ENCODE measurements at regions not wholly inside any gene's neighbourhood (a gene's known extent, or its start where the extent isn't known, plus 50 kb on each side); places are given as distances from the start of the nearest gene placed in this dataset.
"Not testable (repeated sequence)": the region's sequence is repeated elsewhere in the genome, so short reads cannot be mapped to it uniquely, and the experiment has no call there.

- POLR2A ChIA-PET: no interaction called here
- CTCF ChIA-PET: no interaction called here
These were observed 80.8 kb upstream of the ACSL1 start for GRCh38 chr4:184906480-184907097.

DNA sequence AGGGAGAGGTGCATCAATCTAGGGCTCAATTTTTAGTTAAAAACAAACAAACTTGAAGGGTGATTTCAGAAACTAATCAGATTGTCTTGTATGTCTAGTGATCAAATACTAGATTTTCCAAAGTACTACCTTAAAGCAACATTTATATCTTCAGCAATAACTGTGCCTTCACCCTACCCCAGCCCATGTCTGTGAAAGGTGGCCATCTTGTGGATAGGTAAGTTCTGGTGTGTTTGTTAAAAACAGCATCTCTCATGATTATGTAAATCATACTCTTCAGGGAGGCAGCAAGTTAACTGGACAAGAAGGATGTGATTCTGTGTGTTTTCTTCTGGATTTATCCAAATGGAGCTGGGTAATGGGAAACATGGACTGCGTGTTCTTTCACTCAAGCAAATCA lies 81.4 kb upstream of the ACSL1 start:
- CTCF ChIA-PET: no interaction called here
- POLR2A ChIA-PET: no interaction called here

DNA sequence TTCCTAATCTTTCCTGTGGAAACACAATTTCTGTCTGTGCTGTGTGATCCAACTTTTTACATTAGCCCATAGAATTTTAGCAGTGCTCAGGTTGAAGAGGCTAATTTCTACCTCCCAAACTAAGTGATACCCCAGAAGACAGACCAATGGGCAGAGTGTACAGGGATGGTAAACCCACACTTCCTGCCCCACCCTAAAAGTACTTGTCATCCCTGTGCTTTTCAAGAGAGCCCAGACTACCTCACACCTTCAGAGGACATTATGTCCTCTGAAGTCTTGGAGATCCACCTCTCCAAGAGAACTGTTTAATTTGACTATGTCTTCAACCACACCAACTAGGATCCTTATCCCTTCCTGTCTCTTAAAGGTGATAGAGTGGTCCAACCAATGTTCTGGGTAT lies 82.0 kb upstream of the ACSL1 start:
- CTCF ChIA-PET: no interaction called here
- POLR2A ChIA-PET: no interaction called here

DNA sequence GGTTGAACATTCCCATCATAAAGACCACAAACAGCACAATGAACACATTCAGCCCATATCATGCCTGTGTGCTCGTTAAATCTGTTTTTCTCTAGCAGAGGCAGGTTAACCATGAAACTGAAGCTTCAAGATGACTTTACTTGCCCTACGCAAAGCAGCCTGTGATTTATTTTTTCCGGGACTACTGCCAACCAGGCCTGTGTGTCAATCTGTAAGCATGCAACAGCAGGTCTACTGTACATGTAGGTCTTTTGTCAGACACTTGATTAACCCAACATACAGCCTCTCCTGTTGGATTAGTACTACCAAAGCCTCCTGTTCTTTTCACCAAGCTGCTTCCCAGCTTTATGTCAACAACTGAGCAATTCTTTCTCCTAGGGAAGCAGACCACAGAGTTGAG lies 85.5 kb upstream of the ACSL1 start:
- ChIA-PET CTCF (no interaction called here), POLR2A (no interaction called here)

DNA sequence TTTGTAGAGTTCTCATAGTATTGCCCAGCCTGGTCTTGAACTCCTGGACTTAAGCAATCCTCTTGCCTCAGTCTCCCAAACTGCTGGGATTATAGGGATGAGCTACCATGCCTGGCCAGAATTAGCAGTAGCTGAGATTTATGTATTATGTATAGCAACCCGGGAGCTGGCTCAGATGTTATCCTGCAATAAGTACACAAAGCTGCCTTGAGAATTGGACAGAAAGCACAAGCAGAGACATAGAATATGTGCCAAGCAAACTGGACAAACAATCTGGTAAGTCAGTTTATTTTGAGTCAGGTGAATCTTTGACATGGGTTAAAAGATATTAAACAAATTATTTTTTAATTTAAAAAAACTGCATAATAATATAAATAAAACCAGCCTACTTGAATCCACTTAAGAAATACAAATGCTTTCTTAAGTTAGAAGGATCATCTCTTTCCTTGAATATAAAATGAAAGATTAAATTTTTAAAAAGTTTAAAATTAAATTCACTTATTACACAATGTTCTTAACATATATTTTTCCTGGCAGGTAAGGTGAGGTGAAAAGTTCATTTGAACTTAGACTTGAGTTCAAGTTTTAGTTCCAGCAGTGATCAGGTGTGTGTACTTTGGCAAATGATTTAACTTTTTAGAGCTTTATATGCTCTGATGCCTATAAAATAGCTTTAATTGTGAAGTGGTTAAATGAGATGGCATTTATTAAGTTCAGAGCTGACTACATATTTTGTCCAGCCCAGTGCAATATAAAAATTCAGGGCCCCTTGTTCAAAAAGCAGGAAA lies 87.8 kb upstream of the ACSL1 start:
- POLR2A ChIA-PET: no interaction called here
- CTCF ChIA-PET: no interaction called here

DNA sequence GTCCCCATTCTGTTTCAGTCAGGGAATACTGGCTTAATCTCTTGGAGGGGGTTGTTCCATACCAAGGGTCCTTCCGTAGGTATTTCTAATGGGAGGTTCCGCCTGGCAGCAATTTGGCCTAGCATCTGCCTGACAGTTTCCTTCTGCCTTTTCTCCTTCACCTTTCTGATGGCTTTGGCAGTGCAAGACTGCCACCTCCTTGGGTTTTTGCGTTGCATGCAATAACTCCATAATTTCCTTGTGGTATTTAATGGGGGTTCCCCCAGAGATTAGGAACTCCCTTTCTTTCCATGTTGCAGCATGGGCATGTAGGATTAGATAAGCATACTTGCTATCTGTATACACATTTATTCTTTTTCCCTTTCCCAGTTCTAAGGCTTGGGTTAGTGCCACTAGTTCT lies 93.0 kb upstream of the ACSL1 start:
- CTCF ChIA-PET, POLR2A ChIA-PET: not testable (repeated sequence)

DNA sequence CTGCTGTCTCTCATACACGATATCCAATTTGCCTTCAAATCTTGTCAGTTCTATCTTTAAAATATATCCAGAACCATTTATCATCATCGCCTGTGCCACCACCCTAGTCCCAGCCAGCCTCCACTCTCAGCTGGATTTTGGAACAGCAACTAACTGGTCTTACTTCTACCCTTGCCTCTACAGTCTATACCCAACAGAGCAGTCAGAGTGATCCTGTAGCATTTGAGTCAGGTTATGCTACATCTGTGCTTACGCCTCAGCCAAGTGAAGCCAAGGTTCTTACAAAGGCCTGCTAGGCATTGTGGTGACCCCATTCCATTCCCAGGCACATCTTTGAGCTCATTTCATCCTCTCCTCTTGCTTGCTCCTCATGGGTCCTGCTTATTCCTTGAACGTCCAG lies 95.7 kb upstream of the ACSL1 start:
- POLR2A ChIA-PET: no interaction called here
- CTCF ChIA-PET: no interaction called here

DNA sequence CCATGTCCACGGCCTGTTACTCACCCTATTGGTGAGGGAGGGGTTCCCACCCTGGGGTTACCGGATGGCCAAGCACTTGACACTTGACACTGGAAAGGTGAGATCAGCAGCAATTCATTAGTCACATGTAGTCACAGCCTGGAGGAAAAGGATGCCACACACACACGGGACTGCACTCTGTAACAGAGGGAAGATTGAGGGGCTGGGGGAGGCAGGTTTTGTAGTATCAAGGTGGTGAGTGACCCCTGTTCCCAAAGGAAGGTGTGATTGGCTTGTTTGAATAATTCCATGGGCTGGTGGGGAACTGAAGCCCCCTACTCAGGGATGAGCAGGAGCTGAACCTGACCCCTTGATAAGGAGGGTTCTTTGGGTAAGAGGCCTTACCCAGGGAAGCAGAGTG lies 96.0 kb upstream of the HELT start:
- CTCF ChIA-PET: no interaction called here
- POLR2A ChIA-PET: no interaction called here

- ChIA-PET CTCF (no interaction called here), POLR2A (no interaction called here)
These were observed 93.8 kb upstream of the HELT start for GRCh38 chr4:184924516-184924915.

- CTCF ChIA-PET: no interaction called here
These were observed 88.8 kb upstream of the HELT start for GRCh38 chr4:184929476-184929875.

GRCh38 chr4:184930026-184930425 lies 88.3 kb upstream of the HELT start:
- CTCF ChIA-PET: no interaction called here
- POLR2A ChIA-PET: no interaction called here

More at GRCh38 chr4:184929476-184929875, 88.8 kb upstream of the HELT start:
- POLR2A ChIA-PET: no interaction called here

DNA sequence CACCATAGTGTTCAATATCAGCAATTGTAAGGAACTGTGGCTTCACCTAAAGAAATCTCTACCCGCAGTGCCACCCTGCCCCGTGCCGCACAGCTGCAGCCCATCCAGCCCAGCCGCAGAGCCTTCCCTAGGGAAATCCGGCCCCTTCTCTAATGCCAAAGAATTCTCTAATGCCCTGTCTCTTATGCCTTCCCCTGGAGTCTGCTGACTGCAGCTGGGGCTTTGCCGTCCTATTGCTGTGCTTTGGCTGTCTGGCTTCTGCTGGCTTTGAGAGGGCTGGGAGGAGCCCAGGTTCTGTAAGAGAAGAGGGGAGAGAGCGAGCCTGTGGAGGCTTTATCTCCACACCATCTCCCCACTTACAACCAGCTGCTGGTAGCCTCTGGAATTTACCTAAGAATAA lies 85.9 kb upstream of the HELT start:
- ChIA-PET CTCF (interaction anchor here (1.6 kb wide), 1 partner anchor 146 kb away, joined by 4 read pairs; no protein-coding TSS in a partner anchor), POLR2A (no interaction called here)

- ChIA-PET CTCF (no interaction called here), POLR2A (no interaction called here)
These were observed 85.0 kb upstream of the HELT start for GRCh38 chr4:184933311-184933710.

DNA sequence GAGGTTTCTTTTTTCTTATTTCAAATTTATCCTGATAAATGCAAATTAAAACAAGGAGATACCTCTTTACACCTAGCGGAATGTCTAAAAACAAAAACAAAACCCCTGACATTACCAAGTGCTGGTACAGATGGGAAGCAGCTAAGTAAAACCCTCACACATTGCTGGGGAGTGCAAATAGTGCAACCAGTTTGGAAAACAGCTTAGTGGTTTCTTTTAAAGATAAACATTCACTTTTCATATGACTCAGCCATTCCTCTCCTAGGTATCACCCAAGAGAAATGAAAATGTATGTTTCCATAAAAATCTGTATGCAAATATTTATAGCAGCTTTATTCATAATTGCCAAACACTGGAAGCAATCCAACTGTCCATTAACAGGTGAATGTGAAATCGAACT lies 84.1 kb upstream of the HELT start:
- ChIA-PET CTCF (no interaction called here), POLR2A (no interaction called here)

GRCh38 chr4:184934961-184935360 lies 83.3 kb upstream of the HELT start:
- CTCF ChIA-PET: no interaction called here
- POLR2A ChIA-PET: no interaction called here

DNA sequence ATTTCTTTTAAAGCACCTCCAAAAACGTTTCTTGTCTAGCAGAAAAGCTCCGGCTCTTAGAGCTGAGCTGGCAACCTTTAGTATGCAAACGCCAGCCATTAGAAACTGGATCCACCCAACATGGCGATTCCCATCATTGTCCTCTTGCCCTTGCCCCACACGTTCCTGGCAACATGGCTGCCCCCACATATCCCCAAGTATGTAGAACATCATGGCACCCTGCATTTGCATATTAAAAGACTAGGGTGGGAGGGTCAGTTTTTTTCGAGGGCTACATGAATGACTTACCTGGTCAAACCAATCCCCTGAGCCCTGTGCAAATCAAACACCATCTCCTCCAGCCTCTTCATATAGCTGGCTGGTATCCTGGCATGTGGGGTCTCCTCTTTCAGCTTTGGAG lies 82.2 kb upstream of the HELT start:
- ChIA-PET POLR2A (no interaction called here), CTCF (no interaction called here)

DNA sequence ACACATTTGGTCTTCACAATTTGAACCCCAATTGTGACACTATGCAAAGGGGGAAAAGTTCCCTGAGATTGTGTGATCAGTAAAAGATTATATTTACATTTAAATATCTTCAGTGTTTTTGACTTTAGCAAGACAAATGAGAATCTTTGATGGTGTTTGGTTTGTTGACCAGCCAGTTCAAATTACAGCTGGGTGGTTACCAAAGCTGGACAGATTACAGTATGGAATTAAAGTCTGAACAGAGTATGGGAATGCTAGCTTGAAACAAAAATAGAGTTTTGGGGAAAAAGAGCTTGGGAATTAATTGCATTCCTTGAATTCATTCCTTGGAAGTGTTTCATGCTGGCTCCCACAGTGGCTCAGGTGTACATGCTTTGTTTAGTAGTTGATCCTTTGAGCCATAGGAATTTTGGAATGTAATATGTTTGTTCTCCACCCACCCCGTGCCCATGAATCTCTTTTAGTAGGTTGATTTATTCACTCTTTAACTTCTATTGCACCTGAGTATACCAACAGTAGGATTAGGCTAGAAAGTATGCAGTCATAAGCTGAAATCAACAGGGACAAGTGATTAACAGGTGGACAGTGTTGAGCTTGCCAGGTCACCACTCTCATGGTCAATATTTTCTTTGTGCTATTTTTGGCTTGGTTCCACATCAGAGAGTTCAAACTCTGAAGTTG lies 81.1 kb upstream of the HELT start:
- CTCF ChIA-PET: no interaction called here
- POLR2A ChIA-PET: no interaction called here

DNA sequence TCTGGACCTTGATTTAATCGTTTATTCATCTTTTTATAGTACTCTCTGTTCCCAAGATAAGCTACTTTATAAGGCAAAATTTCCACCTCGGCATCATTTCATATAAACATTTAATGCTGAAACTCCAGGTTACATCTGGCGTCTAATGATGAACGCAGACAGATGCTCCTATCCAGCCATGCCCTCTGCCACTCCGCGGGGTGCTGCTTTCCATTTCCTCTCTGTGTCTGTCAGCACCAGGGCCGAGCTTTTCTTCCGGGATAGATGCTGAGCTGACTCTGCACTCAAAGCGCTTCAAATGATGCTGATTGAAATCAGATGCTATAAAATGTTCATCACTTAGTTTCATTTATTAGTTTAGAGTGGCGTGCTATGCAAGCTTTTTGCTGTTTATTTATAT lies 80.5 kb upstream of the HELT start:
- POLR2A ChIA-PET: no interaction called here
- CTCF ChIA-PET: no interaction called here

DNA sequence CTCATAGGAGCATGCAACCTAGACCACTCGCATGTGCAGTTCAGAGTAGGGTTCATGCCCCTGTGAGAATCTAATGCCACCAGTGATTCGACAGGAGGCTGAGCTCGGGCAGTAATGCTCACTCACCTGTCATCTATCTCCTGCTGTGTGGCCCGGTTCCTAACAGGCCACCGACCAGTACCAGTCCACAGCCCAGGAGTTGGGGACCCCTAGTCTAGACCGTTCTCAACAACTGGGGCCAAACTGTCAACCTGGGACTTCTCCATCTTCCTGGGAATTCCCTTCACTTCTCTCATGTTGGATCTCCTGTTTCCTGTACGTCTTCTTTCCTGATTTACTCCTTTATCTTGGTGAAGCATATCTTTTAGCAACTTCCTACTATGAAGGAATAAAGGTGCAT lies 79.4 kb upstream of the HELT start:
- POLR2A ChIA-PET: no interaction called here
- CTCF ChIA-PET: no interaction called here

- POLR2A ChIA-PET: no interaction called here
- CTCF ChIA-PET: no interaction called here
These were observed 78.3 kb upstream of the HELT start for GRCh38 chr4:184939978-184940377.

GRCh38 chr4:184940500-184940899 lies 77.8 kb upstream of the HELT start:
- CTCF ChIA-PET: no interaction called here
- POLR2A ChIA-PET: no interaction called here
